ENCODE measurements at regions not wholly inside any gene's neighbourhood (a gene's known extent, or its start where the extent isn't known, plus 50 kb on each side); places are given as distances from the start of the nearest gene placed in this dataset.

DNA sequence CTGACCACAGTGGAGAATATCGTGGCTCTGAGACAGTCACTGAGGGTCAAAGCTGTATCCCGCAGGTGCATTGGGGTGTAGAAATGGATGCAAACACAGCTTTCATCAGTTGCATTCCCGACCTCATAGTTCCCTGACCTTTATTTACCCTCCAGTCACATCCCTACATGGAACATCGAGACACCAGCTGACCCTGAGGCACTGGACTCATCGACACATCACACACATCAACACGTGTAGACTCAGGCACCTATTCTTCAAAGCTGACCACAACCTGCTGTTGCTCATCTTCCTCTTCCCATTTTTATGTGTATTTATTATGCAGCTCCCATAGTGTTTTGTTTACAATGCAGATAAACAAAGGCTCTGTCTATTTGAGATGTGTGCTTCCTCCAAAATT lies 396.9 kb upstream of the NRP1 start:
- TF ChIP-seq EZH2 (IDR thresholded peaks at IDR 0.05; ENCODE audit: borderline replicate concordance, insufficient read depth, low read depth, low read length, poor library complexity, severe bottlenecking) (no peak), CTCF (IDR thresholded peaks at IDR 0.05) (no peak)

Data from B cell (primary cell).